Effector memory CD8-positive, alpha-beta T cell (primary cell): ENCODE measurements at regions not wholly inside any gene's neighbourhood (a gene's known extent, or its start where the extent isn't known, plus 50 kb on each side); places are given as distances from the start of the nearest gene placed in this dataset.

Experiments
- ATAC-seq: fragments of 150-1000 bp; cut with Tn5 transposase; replicated peaks from 2 replicates; pipeline ENCODE4 v1.10.0; 2021; ENCODE audit warnings: mild to moderate bottlenecking, moderate library complexity
- DNase-seq, 3 experiments: peaks; one replicate each; pipeline ENCODE4 v3.0.0; 2021
- H3K27ac Mint-ChIP-seq, 2 donors: one replicate each; pipeline ENCODE4 v1.8.0; 2022; ENCODE audit warnings: mild to moderate bottlenecking in 2 of 2, mixed read lengths in 2 of 2, moderate library complexity in 2 of 2
- H3K27me3 Mint-ChIP-seq, 2 donors: one replicate each; pipeline ENCODE4 v1.8.0; 2022; ENCODE audit warnings: mixed read lengths in 2 of 2
- H3K36me3 Mint-ChIP-seq: one replicate; pipeline ENCODE4 v1.8.0; 2022; ENCODE audit warnings: mild to moderate bottlenecking, moderate library complexity, mixed read lengths; ENCODE audit not compliant: insufficient read depth
- H3K4me1 Mint-ChIP-seq, 2 donors: one replicate each; pipeline ENCODE4 v1.8.0; 2022; ENCODE audit warnings: low read depth in 2 of 2, mixed read lengths in 2 of 2
- H3K4me3 Mint-ChIP-seq, 2 donors: one replicate each; pipeline ENCODE4 v1.8.0; 2022; ENCODE audit warnings: mild to moderate bottlenecking in 2 of 2, mixed read lengths in 2 of 2, moderate library complexity in 2 of 2
- H3K9me3 Mint-ChIP-seq, 2 donors: one replicate each; pipeline ENCODE4 v1.8.0; 2022; ENCODE audit warnings: mixed read lengths in 2 of 2

- ATAC-seq (no peak), DNase-seq (no peak)
- Mint-ChIP-seq H3K4me3 (no peak overlapping the region), H3K9me3 (peaks cover 0 to 2% of the 10 kb centered on the region in 2 donors), H3K27ac (no peak overlapping the region), H3K27me3 (peaks cover 0 to 13% of the 10 kb centered on the region in 2 donors), H3K4me1 (no peaks in the 10 kb centered on the region), H3K36me3 (no peaks in the 10 kb centered on the region)
These were observed 59.3 kb upstream of the APBB1IP start for GRCh38 chr10:26378861-26379294.

GRCh38 chr10:26380815-26381214, 57.3 kb upstream of the APBB1IP start:
- Mint-ChIP-seq H3K4me3 (no peak overlapping the region), H3K4me1 (no peaks in the 10 kb centered on the region), H3K9me3 (peaks cover 0 to 2% of the 10 kb centered on the region in 2 donors), H3K36me3 (no peaks in the 10 kb centered on the region), H3K27me3 (no peaks in the 10 kb centered on the region), H3K27ac (no peak overlapping the region)
- DNase-seq: no peak
- no peak for ATAC-seq

GRCh38 chr10:26381986-26382385, 56.2 kb upstream of the APBB1IP start:
- no peaks in the 10 kb centered on the region for H3K27me3 Mint-ChIP-seq
- H3K27ac Mint-ChIP-seq: no peak overlapping the region
- H3K36me3 Mint-ChIP-seq: no peaks in the 10 kb centered on the region
- H3K4me1 Mint-ChIP-seq: no peaks in the 10 kb centered on the region
- no peak overlapping the region for H3K4me3 Mint-ChIP-seq
- ATAC-seq (no peak), DNase-seq (no peak)
- peaks cover 0 to 2% of the 10 kb centered on the region in 2 donors for H3K9me3 Mint-ChIP-seq

- H3K27ac Mint-ChIP-seq: no peak overlapping the region
- peaks cover 1 to 3% of the 10 kb centered on the region in 2 donors for H3K27me3 Mint-ChIP-seq
- no peak overlapping the region for H3K4me3 Mint-ChIP-seq
- no peak for DNase-seq
- ATAC-seq: no peak
- H3K4me1 Mint-ChIP-seq: no peaks in the 10 kb centered on the region
- peaks cover 0 to 4% of the 10 kb centered on the region in 2 donors for H3K9me3 Mint-ChIP-seq
- H3K36me3 Mint-ChIP-seq: no peaks in the 10 kb centered on the region
These were observed 53.5 kb upstream of the APBB1IP start for GRCh38 chr10:26384600-26384999.

- no peak overlapping the region for H3K27ac Mint-ChIP-seq
- H3K4me1 Mint-ChIP-seq: no peaks in the 10 kb centered on the region
- no peak for ATAC-seq
- peaks cover 0 to 4% of the 10 kb centered on the region in 2 donors for H3K9me3 Mint-ChIP-seq
- no peak for DNase-seq
- H3K4me3 Mint-ChIP-seq: no peak overlapping the region
- H3K36me3 Mint-ChIP-seq: no peaks in the 10 kb centered on the region
- H3K27me3 Mint-ChIP-seq: peaks cover 10% of the 10 kb centered on the region in 2 donors
These were observed 52.7 kb upstream of the APBB1IP start for GRCh38 chr10:26385443-26385842.

GRCh38 chr10:26386781-26387180, 51.4 kb upstream of the APBB1IP start:
- Mint-ChIP-seq H3K36me3 (no peaks in the 10 kb centered on the region), H3K4me1 (no peaks in the 10 kb centered on the region), H3K27ac (no peak overlapping the region), H3K4me3 (no peak overlapping the region), H3K27me3 (peaks cover 13 to 15% of the 10 kb centered on the region in 2 donors), H3K9me3 (peaks cover 0 to 4% of the 10 kb centered on the region in 2 donors)
- no peak for ATAC-seq
- DNase-seq: no peak
